ENCODE measurements at regions not wholly inside any gene's neighbourhood (a gene's known extent, or its start where the extent isn't known, plus 50 kb on each side); places are given as distances from the start of the nearest gene placed in this dataset.

DNA sequence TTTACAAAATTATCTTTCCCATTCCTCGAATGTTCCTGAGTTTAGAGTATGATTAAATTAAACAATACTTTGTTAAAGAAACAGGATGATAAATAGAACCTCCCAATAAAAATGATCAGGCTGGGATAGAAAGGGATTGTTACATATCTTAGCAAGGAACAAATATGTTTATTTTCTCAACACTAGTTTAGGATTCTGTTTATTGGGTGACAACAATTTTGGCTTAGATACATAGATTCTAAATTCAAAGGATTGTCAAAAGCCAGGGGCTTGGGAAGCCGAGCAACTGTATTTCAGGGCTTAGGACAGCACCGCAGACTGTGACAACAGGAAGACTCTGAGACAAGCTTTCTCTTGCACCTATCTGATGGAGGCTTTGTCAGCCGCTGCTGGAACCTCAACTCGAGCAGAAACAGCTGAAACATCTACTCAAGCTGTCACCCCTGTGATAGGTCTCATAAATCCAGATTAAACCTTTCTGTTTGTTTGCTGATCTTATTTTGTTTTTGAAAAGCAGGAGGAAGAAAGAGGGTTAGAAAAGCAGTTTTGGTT lies 562.8 kb upstream of the ZFHX3 start:
- WGBS (ENCODE audit: low lambda C conversion rate, missing lambda C conversion rate) = 20% methylated on average over 5 of the region's 5 CpGs
- H3K4me1 ChIP-seq (ENCODE audit: insufficient read depth) = no peaks in the 10 kb centered on the region
- H3K9me3 ChIP-seq (ENCODE audit: low read depth) = no peaks in the 10 kb centered on the region
- H3K4me2 ChIP-seq = no peak overlapping the region
- H2AFZ ChIP-seq = no peak overlapping the region
- TF ChIP-seq, protein P1, sequence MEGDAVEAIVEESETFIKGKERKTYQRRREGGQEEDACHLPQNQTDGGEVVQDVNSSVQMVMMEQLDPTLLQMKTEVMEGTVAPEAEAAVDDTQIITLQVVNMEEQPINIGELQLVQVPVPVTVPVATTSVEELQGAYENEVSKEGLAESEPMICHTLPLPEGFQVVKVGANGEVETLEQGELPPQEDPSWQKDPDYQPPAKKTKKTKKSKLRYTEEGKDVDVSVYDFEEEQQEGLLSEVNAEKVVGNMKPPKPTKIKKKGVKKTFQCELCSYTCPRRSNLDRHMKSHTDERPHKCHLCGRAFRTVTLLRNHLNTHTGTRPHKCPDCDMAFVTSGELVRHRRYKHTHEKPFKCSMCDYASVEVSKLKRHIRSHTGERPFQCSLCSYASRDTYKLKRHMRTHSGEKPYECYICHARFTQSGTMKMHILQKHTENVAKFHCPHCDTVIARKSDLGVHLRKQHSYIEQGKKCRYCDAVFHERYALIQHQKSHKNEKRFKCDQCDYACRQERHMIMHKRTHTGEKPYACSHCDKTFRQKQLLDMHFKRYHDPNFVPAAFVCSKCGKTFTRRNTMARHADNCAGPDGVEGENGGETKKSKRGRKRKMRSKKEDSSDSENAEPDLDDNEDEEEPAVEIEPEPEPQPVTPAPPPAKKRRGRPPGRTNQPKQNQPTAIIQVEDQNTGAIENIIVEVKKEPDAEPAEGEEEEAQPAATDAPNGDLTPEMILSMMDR (IDR thresholded peaks at IDR 0.05; ENCODE audit: poor library complexity) = no peak
- TF ChIP-seq EZH2 (IDR thresholded peaks at IDR 0.05; ENCODE audit: borderline replicate concordance) = no peak
- TF ChIP-seq EZH2phosphoT487 (IDR thresholded peaks at IDR 0.05; ENCODE audit: low read depth, severe bottlenecking, unreplicated experiment) = no peak
- DNase-seq (ENCODE audit: low spot score) = no peak
- no peak overlapping the region for H3K4me3 ChIP-seq
- no peaks in the 10 kb centered on the region for H4K20me1 ChIP-seq (ENCODE audit: insufficient read depth, poor library complexity, severe bottlenecking)
- H3K27ac ChIP-seq = no peak overlapping the region
- H3K79me2 ChIP-seq = no peaks in the 10 kb centered on the region
- peaks cover 12% of the 10 kb centered on the region for H3K27me3 ChIP-seq
- H3K9me2 ChIP-seq (replicated peaks; ENCODE audit: insufficient read depth) = no peaks in the 10 kb centered on the region
- no peaks in the 10 kb centered on the region for H3K36me3 ChIP-seq (replicated peaks; ENCODE audit: insufficient read depth, low read depth)

DNA sequence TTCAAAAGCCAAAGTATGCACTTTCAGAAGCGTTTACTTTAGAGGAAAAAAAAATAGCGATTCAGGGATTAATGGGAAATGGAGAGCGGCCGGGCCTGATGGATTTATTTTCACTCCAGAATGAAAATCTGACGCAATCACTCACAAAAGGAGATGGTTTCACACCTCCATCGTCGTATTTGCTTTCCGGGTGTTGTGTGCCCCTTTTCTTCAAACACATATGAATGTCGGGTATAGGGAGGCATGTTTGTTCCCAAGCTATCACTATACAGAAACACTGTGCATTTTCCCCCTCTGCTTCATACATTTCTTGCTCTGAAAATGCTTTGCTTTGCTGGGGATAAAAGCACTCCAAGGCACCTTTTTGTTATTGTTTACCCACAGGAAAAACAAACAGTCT lies 562.2 kb upstream of the ZFHX3 start:
- H3K27ac ChIP-seq = no peak overlapping the region
- no peaks in the 10 kb centered on the region for H3K36me3 ChIP-seq (replicated peaks; ENCODE audit: insufficient read depth, low read depth)
- no peaks in the 10 kb centered on the region for H3K9me3 ChIP-seq (ENCODE audit: low read depth)
- 69% methylated on average over 9 of the region's 9 CpGs for WGBS (ENCODE audit: low lambda C conversion rate, missing lambda C conversion rate)
- H3K27me3 ChIP-seq = peaks cover 12% of the 10 kb centered on the region
- no peak overlapping the region for H3K4me3 ChIP-seq
- H3K4me1 ChIP-seq (ENCODE audit: insufficient read depth) = no peaks in the 10 kb centered on the region
- H3K9me2 ChIP-seq (replicated peaks; ENCODE audit: insufficient read depth) = no peaks in the 10 kb centered on the region
- H3K79me2 ChIP-seq = no peaks in the 10 kb centered on the region
- no peak overlapping the region for H3K4me2 ChIP-seq
- no peak for TF ChIP-seq EZH2 (IDR thresholded peaks at IDR 0.05; ENCODE audit: borderline replicate concordance)
- TF ChIP-seq, protein P1 (IDR thresholded peaks at IDR 0.05; ENCODE audit: poor library complexity) = no peak
- TF ChIP-seq EZH2phosphoT487 (IDR thresholded peaks at IDR 0.05; ENCODE audit: low read depth, severe bottlenecking, unreplicated experiment) = no peak
- no peak overlapping the region for H2AFZ ChIP-seq
- no peaks in the 10 kb centered on the region for H4K20me1 ChIP-seq (ENCODE audit: insufficient read depth, poor library complexity, severe bottlenecking)
- no peak for DNase-seq (ENCODE audit: low spot score)

DNA sequence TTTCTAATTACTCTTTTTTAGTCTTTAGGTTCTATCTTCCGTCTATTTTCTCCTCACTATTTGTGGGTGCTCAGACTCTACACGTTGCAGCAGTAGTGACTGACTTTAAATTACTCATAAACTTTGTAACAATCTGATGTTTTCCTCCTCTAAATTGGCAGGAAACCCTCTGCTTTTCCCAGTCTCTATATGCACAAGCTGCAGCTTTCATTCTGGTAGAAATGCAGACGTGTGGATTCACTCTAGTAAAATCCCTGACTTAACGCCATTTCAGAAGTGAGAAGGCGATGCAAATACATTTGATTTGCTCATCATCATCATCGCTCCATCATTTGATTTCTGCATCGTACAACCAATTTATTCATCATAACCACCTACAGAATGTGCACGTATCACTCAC lies 561.0 kb upstream of the ZFHX3 start:
- H3K79me2 ChIP-seq = no peaks in the 10 kb centered on the region
- H3K4me3 ChIP-seq = no peak overlapping the region
- no peaks in the 10 kb centered on the region for H3K36me3 ChIP-seq (replicated peaks; ENCODE audit: insufficient read depth, low read depth)
- no peaks in the 10 kb centered on the region for H4K20me1 ChIP-seq (ENCODE audit: insufficient read depth, poor library complexity, severe bottlenecking)
- no peaks in the 10 kb centered on the region for H3K9me2 ChIP-seq (replicated peaks; ENCODE audit: insufficient read depth)
- no peak overlapping the region for H2AFZ ChIP-seq
- H3K27ac ChIP-seq = no peak overlapping the region
- H3K27me3 ChIP-seq = peaks cover 12% of the 10 kb centered on the region
- TF ChIP-seq EZH2phosphoT487 (IDR thresholded peaks at IDR 0.05; ENCODE audit: low read depth, severe bottlenecking, unreplicated experiment) (no peak), EZH2 (IDR thresholded peaks at IDR 0.05; ENCODE audit: borderline replicate concordance) (no peak)
- TF ChIP-seq, protein P1 (IDR thresholded peaks at IDR 0.05; ENCODE audit: poor library complexity) = no peak
- H3K4me1 ChIP-seq (ENCODE audit: insufficient read depth) = no peaks in the 10 kb centered on the region
- WGBS (ENCODE audit: low lambda C conversion rate, missing lambda C conversion rate) = 84% methylated on average over 8 of the region's 8 CpGs
- DNase-seq (ENCODE audit: low spot score) = no peak
- H3K9me3 ChIP-seq (ENCODE audit: low read depth) = no peaks in the 10 kb centered on the region
- no peak overlapping the region for H3K4me2 ChIP-seq

DNA sequence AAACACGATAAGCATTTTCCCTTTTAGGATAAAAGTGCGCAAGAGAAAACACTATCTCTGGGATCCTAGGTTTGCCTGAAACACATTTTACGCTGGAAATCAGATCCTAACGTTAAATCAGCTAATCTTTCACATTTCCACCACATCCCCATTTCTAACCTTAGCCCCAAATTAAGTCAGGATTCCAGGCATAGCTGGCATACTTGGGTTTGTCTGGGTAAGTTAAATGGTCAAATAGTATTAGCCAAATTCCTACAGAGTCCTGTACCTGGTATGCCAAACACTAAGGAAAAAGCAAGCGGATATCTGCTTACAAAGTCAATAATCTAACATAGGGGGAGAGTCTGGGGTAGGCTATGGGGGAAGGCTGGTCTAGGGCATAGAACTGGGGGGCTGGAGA lies 557.4 kb upstream of the ZFHX3 start:
- no peak for DNase-seq (ENCODE audit: low spot score)
- Histone ChIP-seq H3K4me2 (no peak overlapping the region), H3K4me1 (ENCODE audit: insufficient read depth) (no peaks in the 10 kb centered on the region), H3K27ac (no peak overlapping the region), H3K4me3 (no peak overlapping the region), H2AFZ (no peak overlapping the region), H3K79me2 (no peaks in the 10 kb centered on the region), H3K9me3 (ENCODE audit: low read depth) (no peaks in the 10 kb centered on the region), H3K36me3 (replicated peaks; ENCODE audit: insufficient read depth, low read depth) (no peaks in the 10 kb centered on the region), H3K27me3 (peaks cover 8% of the 10 kb centered on the region), H3K9me2 (replicated peaks; ENCODE audit: insufficient read depth) (no peaks in the 10 kb centered on the region), H4K20me1 (ENCODE audit: insufficient read depth, poor library complexity, severe bottlenecking) (no peaks in the 10 kb centered on the region)
- TF ChIP-seq EZH2 (IDR thresholded peaks at IDR 0.05; ENCODE audit: borderline replicate concordance) (no peak), EZH2phosphoT487 (IDR thresholded peaks at IDR 0.05; ENCODE audit: low read depth, severe bottlenecking, unreplicated experiment) (no peak)
- TF ChIP-seq, protein P1 (IDR thresholded peaks at IDR 0.05; ENCODE audit: poor library complexity) = no peak
- WGBS (ENCODE audit: low lambda C conversion rate, missing lambda C conversion rate) = 66% methylated on average over 5 of the region's 5 CpGs
